Keratinocyte (primary cell): ENCODE measurements at regions not wholly inside any gene's neighbourhood (a gene's known extent, or its start where the extent isn't known, plus 50 kb on each side); places are given as distances from the start of the nearest gene placed in this dataset.

Experiments
- CTCF ChIP-seq, 3 experiments: IDR thresholded peaks in 1 of 3; conservative IDR thresholded peaks in 1 of 3; optimal IDR thresholded peaks in 1 of 3; 2 replicates in 2 of 3; 3 replicates in 1 of 3; pipeline versions ENCODE3 to v1.5.1; 2011; ENCODE audit warnings: low read length in 3 of 3, mild to moderate bottlenecking in 3 of 3, moderate library complexity in 2 of 3, control low read depth in 1 of 3, inconsistent platforms in 1 of 3; ENCODE audit not compliant: insufficient read depth in 2 of 3; ENCODE audit errors: extremely low read depth in 1 of 3
- EZH2 ChIP-seq: IDR thresholded peaks from one replicate; pipeline ENCODE4 v1.6.1; 2012; ENCODE audit warnings: inconsistent platforms, mild to moderate bottlenecking, low read length, moderate library complexity

- TF ChIP-seq CTCF (optimal IDR thresholded peaks at IDR 0.05 in 1 of 3, IDR thresholded peaks at IDR 0.05 in 1 of 3, conservative IDR thresholded peaks at IDR 0.05 in 1 of 3; ENCODE audit: extremely low read depth in 1 of 3, insufficient read depth in 2 of 3, low read length in 3 of 3) (no peak), EZH2 (no peak)
These were observed 159.9 kb downstream of the CCDC34 start for GRCh38 chr11:27203077-27203647.
